Endothelial cell of umbilical vein (primary cell): ENCODE measurements at regions not wholly inside any gene's neighbourhood (a gene's known extent, or its start where the extent isn't known, plus 50 kb on each side); places are given as distances from the start of the nearest gene placed in this dataset.

Experiments used
- BruUV-seq: library from RNA; stranded (reverse); fragments of 400-500 nt; replicated peaks from 2 replicates; lab custom pipeline; 2021; lab: Mats Ljungman, UMichigan
- CTCF ChIA-PET: fragments of 300-600, 350-600 bp; sonication (Branson Sonifier 250); formaldehyde crosslinking; loops from one replicate; lab custom pipeline; 2021; ENCODE audit warnings: antibody characterized with exemption, inconsistent platforms; lab: Charles Lee
- POLR2A ChIA-PET: fragments of 300-600, 350-600 bp; sonication (Branson Sonifier 250); formaldehyde crosslinking; loops from one replicate; lab custom pipeline; 2021; ENCODE audit warnings: antibody characterized with exemption, inconsistent platforms; lab: Charles Lee
- DNase-seq: peaks from one replicate; pipeline ENCODE4 v3.0.0-alpha.2; 2011; ENCODE audit warnings: low read depth, low spot score
- FAIRE-seq: peaks from 2 replicates; lab custom pipeline; 2011; peaks lifted over from hg19 to GRCh38; lab: Jason Lieb, UNC
- H2AFZ ChIP-seq: 2 replicates; pipeline ENCODE4 v1.6.0; 2012; ENCODE audit warnings: low read depth, low read length, control low read depth, inconsistent platforms
- H3K27ac ChIP-seq: 2 replicates; pipeline ENCODE4 v1.5.1; 2011; ENCODE audit warnings: low read depth, mild to moderate bottlenecking, control low read depth, low read length, moderate library complexity; ENCODE audit not compliant: insufficient read depth
- H3K27me3 ChIP-seq, 2 experiments: 2 replicates each; pipeline versions ENCODE4 v1.6.0 to v1.6.1; 2011; ENCODE audit warnings: low read length in 2 of 2, mixed read lengths in 1 of 2; ENCODE audit not compliant: control insufficient read depth in 2 of 2, insufficient read depth in 2 of 2
- H3K36me3 ChIP-seq, 2 experiments: 2 replicates in 1 of 2; 3 replicates in 1 of 2; pipeline ENCODE4 v1.5.1; 2011; ENCODE audit warnings: low read length in 2 of 2, mild to moderate bottlenecking in 1 of 2, moderate library complexity in 1 of 2; ENCODE audit not compliant: control insufficient read depth in 2 of 2, insufficient read depth in 2 of 2; ENCODE audit errors: extremely low read depth in 1 of 2
- H3K4me1 ChIP-seq: 3 replicates; pipeline ENCODE4 v1.5.1; 2011; ENCODE audit warnings: mild to moderate bottlenecking, low read length; ENCODE audit not compliant: control insufficient read depth, insufficient read depth; ENCODE audit errors: extremely low read depth
- H3K4me2 ChIP-seq: 2 replicates; pipeline ENCODE4 v1.6.1; 2011; ENCODE audit warnings: low read length, control low read depth, mixed read lengths; ENCODE audit not compliant: insufficient read depth
- H3K4me3 ChIP-seq, 3 experiments: fragments of 200-600 bp in 1 of 3; sonication (generic), shearing (Covaris generic) in 1 of 3; replicated peaks in 1 of 3; 2 replicates each; pipeline ENCODE4 v1.5.1; 2011 to 2016; ENCODE audit warnings: control low read depth in 3 of 3, low read length in 3 of 3, mild to moderate bottlenecking in 2 of 3, inconsistent platforms in 1 of 3, low read depth in 1 of 3, moderate library complexity in 1 of 3; ENCODE audit not compliant: insufficient read depth in 1 of 3
- H3K79me2 ChIP-seq: 2 replicates; pipeline ENCODE4 v1.6.0; 2012; ENCODE audit warnings: low read length, inconsistent platforms; ENCODE audit not compliant: control insufficient read depth, insufficient read depth
- H3K9ac ChIP-seq: replicated peaks from 2 replicates; pipeline ENCODE3; 2011; ENCODE audit warnings: low read length, control low read depth; ENCODE audit not compliant: insufficient read depth; ENCODE audit errors: extremely low read depth
- H3K9me1 ChIP-seq: replicated peaks from 3 replicates; pipeline ENCODE4 v1.6.0; 2011; ENCODE audit warnings: mild to moderate bottlenecking, low read length; ENCODE audit not compliant: control insufficient read depth, insufficient read depth; ENCODE audit errors: extremely low read depth
- H3K9me3 ChIP-seq: replicated peaks from 2 replicates; pipeline ENCODE4 v1.5.1; 2012; ENCODE audit warnings: low read length, inconsistent platforms; ENCODE audit not compliant: control insufficient read depth, insufficient read depth
- H4K20me1 ChIP-seq: replicated peaks from 2 replicates; pipeline ENCODE3; 2011; ENCODE audit warnings: mild to moderate bottlenecking, low read length; ENCODE audit not compliant: control insufficient read depth, insufficient read depth; ENCODE audit errors: extremely low read depth
- EZH2 ChIP-seq: IDR thresholded peaks from 2 replicates; pipeline ENCODE4 v1.6.1; 2012; ENCODE audit warnings: borderline replicate concordance, low read depth, mild to moderate bottlenecking, moderate library complexity, low read length, inconsistent platforms; ENCODE audit not compliant: severe bottlenecking
- FOS ChIP-seq: IDR thresholded peaks from 2 replicates; pipeline ENCODE4 v1.6.1; 2011; ENCODE audit warnings: mild to moderate bottlenecking, low read length, moderate library complexity, borderline replicate concordance; ENCODE audit not compliant: insufficient read depth
- GATA2 ChIP-seq: IDR thresholded peaks from 2 replicates; pipeline ENCODE4 v1.7.0; 2011; ENCODE audit warnings: low read depth, mild to moderate bottlenecking, moderate library complexity, mixed read lengths, low read length; ENCODE audit not compliant: insufficient read length, insufficient read depth
- JUN ChIP-seq: IDR thresholded peaks from 2 replicates; pipeline ENCODE4 v1.6.1; 2011; ENCODE audit warnings: borderline replicate concordance, low read depth; ENCODE audit not compliant: insufficient read length, insufficient read depth
- MYC ChIP-seq: IDR thresholded peaks from one replicate; pipeline ENCODE4 v1.6.1; 2011; ENCODE audit warnings: mild to moderate bottlenecking, low read depth, low read length
- POLR2A ChIP-seq: IDR thresholded peaks from 2 replicates; pipeline ENCODE4 v1.6.1; 2012; ENCODE audit warnings: low read depth, mild to moderate bottlenecking, control low read depth, low read length
- POLR2AphosphoS5 ChIP-seq: IDR thresholded peaks from 2 replicates; pipeline ENCODE4 v1.6.1; 2012; ENCODE audit warnings: low read depth, mild to moderate bottlenecking, control low read depth, low read length, moderate library complexity; ENCODE audit not compliant: insufficient read depth
- dilution Hi-C: fragments of 300-500 bp; cut with MboI; formaldehyde crosslinking; loops from one replicate; pipeline ENCODE4 v1.15.0; 2019; ENCODE audit warnings: low sequenced_read_pairs; ENCODE audit not compliant: extremely low pct_ligation_motif_present
- intact Hi-C: fragments of 100-400 bp; cut with micrococcal nuclease; formaldehyde crosslinking; loops from one replicate; pipeline ENCODE4 v1.10.0; 2022
- TF ChIP-seq, protein P1 (sequence below): IDR thresholded peaks from 2 replicates; pipeline ENCODE4 v1.6.1; 2011; ENCODE audit not compliant: insufficient read depth, insufficient read length
- TF ChIP-seq, protein P2 (sequence below), 2 donors: IDR thresholded peaks; 1 replicate in 1 of 2; 2 replicates in 1 of 2; pipeline ENCODE4 v1.5.1; 2011; ENCODE audit warnings: low read length in 2 of 2, mild to moderate bottlenecking in 2 of 2, moderate library complexity in 2 of 2, control low read depth in 1 of 2, inconsistent platforms in 1 of 2, low read depth in 1 of 2; ENCODE audit not compliant: insufficient read depth in 1 of 2; ENCODE audit errors: extremely low read depth in 1 of 2

DNA sequence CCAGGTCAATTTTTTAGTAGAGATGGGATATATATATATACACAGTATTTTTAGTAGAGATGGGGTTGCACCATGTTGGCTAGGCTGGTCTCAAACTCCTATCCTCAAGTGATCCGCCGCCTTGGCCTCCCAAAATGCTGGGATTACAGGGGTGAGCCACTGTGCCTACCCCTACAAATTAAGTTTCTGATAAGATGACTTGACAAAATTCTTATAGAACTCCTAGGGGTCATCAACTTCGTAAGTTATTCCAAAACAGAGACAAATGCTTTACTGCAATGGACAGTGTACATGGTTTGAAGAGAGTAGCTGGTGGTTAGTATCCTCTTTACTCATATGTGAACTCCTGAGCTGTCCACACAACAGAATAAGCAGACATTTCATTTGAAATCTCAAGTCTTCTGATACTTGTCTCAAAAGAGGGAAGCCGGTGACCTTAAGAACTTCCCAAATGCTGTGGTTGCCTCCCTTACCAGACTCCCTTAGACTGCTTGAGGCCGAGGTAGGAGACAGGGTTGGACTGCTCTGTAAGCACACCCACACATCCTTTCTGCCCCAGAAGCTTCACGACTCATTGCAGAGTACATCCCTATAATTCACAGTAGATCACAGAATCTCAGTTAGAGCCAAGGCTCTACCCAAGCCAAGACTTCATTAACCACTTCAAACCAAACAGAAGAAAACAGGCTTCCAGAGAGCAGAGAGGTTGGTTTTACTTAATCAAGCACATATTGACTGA is 244.1 kb upstream of the IRF2BP2 start:
- intact Hi-C loops: no loop called here
- Histone ChIP-seq H3K9ac (no peak overlapping the region), H3K9me3 (no peaks in the 10 kb centered on the region), H3K4me2 (no peak overlapping the region), H4K20me1 (no peaks in the 10 kb centered on the region), H2AFZ (no peak overlapping the region), H3K36me3 (no peaks in the 10 kb centered on the region), H3K27ac (no peak overlapping the region), H3K4me3 (no peak overlapping the region), H3K79me2 (no peaks in the 10 kb centered on the region), H3K27me3 (no peaks in the 10 kb centered on the region), H3K4me1 (peaks cover 12% of the 10 kb centered on the region), H3K9me1 (no peaks in the 10 kb centered on the region)
- dilution Hi-C loops: no loop called here
- FAIRE-seq: no peak
- BruUV-seq: no TSS peak
- ChIA-PET CTCF (interaction anchor here (1.4 kb wide), 1 partner anchor 9 kb away, joined by 3 read pairs; no protein-coding TSS in a partner anchor), POLR2A (no interaction called here)
- DNase-seq: no peak
- no peak for TF ChIP-seq EZH2
- TF ChIP-seq GATA2: no peak
- TF ChIP-seq MYC: no peak
- TF ChIP-seq, protein P1, sequence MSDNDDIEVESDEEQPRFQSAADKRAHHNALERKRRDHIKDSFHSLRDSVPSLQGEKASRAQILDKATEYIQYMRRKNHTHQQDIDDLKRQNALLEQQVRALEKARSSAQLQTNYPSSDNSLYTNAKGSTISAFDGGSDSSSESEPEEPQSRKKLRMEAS: no peak
- no peak for TF ChIP-seq POLR2A
- TF ChIP-seq, protein P2, sequence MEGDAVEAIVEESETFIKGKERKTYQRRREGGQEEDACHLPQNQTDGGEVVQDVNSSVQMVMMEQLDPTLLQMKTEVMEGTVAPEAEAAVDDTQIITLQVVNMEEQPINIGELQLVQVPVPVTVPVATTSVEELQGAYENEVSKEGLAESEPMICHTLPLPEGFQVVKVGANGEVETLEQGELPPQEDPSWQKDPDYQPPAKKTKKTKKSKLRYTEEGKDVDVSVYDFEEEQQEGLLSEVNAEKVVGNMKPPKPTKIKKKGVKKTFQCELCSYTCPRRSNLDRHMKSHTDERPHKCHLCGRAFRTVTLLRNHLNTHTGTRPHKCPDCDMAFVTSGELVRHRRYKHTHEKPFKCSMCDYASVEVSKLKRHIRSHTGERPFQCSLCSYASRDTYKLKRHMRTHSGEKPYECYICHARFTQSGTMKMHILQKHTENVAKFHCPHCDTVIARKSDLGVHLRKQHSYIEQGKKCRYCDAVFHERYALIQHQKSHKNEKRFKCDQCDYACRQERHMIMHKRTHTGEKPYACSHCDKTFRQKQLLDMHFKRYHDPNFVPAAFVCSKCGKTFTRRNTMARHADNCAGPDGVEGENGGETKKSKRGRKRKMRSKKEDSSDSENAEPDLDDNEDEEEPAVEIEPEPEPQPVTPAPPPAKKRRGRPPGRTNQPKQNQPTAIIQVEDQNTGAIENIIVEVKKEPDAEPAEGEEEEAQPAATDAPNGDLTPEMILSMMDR (IDR thresholded peaks at IDR 0.05; ENCODE audit: extremely low read depth in 1 of 2, insufficient read depth in 1 of 2, low read depth in 1 of 2, low read length in 2 of 2): no peak
- TF ChIP-seq JUN: no peak
- no peak for TF ChIP-seq FOS
- TF ChIP-seq POLR2AphosphoS5: no peak
